Activated B cell treated with CpG ODN at 0.5 μM for 24 hours (primary cell): ENCODE measurements at regions not wholly inside any gene's neighbourhood (a gene's known extent, or its start where the extent isn't known, plus 50 kb on each side); places are given as distances from the start of the nearest gene placed in this dataset.

ENCODE experiments used
- ATAC-seq: fragments of 200-7000 bp; cut with Tn5 transposase; one replicate; pipeline ENCODE4 v1.10.0; 2021; ENCODE audit warnings: low read depth, mild to moderate bottlenecking, moderate library complexity
- CTCF ChIA-PET: fragments of 350-600 bp; sonication (Branson Sonifier 250); formaldehyde crosslinking; loops from one replicate; lab custom pipeline; 2021; ENCODE audit warnings: antibody characterized with exemption; lab: Charles Lee
- POLR2A ChIA-PET: fragments of 350-600 bp; sonication (Branson Sonifier 250); formaldehyde crosslinking; loops from one replicate; lab custom pipeline; 2021; ENCODE audit warnings: antibody characterized with exemption; lab: Charles Lee
- DNase-seq: peaks from one replicate; pipeline ENCODE4 v3.0.0; 2022
- H3K27ac Mint-ChIP-seq: one replicate; pipeline ENCODE4 v1.8.0; 2020; ENCODE audit warnings: mixed read lengths
- H3K27me3 Mint-ChIP-seq: one replicate; pipeline ENCODE4 v1.8.0; 2021; ENCODE audit warnings: mixed read lengths
- H3K36me3 Mint-ChIP-seq: one replicate; pipeline ENCODE4 v1.8.0; 2021; ENCODE audit warnings: low read depth, mixed read lengths
- H3K4me1 Mint-ChIP-seq: one replicate; pipeline ENCODE4 v1.8.0; 2021; ENCODE audit warnings: mixed read lengths
- H3K4me3 Mint-ChIP-seq: one replicate; pipeline ENCODE4 v1.8.0; 2020; ENCODE audit warnings: mild to moderate bottlenecking, mixed read lengths
- H3K9me3 Mint-ChIP-seq: one replicate; pipeline ENCODE4 v1.8.0; 2020; ENCODE audit warnings: mixed read lengths
- intact Hi-C: fragments of 100-400 bp; cut with micrococcal nuclease; formaldehyde crosslinking; loops from one replicate; pipeline ENCODE4 v1.15.1; 2024
- TF ChIP-seq, protein P1 (sequence below): fragments of 200-600 bp; IDR thresholded peaks from one replicate; pipeline ENCODE4 v1.8.0; 2022; ENCODE audit warnings: antibody characterized with exemption, mild to moderate bottlenecking

DNA sequence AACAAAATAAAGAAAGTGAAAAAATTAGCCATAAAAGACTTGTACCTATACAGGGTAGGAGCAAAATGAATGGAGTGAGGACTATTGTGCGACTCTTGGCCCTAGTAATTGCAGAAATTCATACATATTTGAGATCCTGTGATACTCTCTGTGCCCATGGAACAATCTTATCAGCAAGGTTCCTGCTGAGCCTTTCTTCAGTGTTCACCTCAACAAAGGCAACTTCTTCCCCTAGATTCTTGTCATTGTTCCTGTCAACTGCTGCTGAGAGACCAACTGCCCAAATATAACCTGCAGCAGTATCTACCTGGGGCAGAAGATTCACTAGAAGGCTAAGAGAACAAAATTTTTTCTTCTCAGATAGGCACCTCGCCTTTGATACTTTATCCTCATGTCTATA is 187.4 kb downstream of the NEBL start:
- CTCF ChIA-PET: no interaction called here
- TF ChIP-seq, protein P1, sequence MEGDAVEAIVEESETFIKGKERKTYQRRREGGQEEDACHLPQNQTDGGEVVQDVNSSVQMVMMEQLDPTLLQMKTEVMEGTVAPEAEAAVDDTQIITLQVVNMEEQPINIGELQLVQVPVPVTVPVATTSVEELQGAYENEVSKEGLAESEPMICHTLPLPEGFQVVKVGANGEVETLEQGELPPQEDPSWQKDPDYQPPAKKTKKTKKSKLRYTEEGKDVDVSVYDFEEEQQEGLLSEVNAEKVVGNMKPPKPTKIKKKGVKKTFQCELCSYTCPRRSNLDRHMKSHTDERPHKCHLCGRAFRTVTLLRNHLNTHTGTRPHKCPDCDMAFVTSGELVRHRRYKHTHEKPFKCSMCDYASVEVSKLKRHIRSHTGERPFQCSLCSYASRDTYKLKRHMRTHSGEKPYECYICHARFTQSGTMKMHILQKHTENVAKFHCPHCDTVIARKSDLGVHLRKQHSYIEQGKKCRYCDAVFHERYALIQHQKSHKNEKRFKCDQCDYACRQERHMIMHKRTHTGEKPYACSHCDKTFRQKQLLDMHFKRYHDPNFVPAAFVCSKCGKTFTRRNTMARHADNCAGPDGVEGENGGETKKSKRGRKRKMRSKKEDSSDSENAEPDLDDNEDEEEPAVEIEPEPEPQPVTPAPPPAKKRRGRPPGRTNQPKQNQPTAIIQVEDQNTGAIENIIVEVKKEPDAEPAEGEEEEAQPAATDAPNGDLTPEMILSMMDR: no peak
- Mint-ChIP-seq H3K36me3 (no peaks in the 10 kb centered on the region), H3K9me3 (peaks cover 9% of the 10 kb centered on the region), H3K27ac (no peak overlapping the region), H3K4me1 (no peaks in the 10 kb centered on the region), H3K27me3 (no peaks in the 10 kb centered on the region), H3K4me3 (no peak overlapping the region)
- POLR2A ChIA-PET: no interaction called here
- intact Hi-C loops: no loop called here
- no peak for ATAC-seq
- no peak for DNase-seq

DNA sequence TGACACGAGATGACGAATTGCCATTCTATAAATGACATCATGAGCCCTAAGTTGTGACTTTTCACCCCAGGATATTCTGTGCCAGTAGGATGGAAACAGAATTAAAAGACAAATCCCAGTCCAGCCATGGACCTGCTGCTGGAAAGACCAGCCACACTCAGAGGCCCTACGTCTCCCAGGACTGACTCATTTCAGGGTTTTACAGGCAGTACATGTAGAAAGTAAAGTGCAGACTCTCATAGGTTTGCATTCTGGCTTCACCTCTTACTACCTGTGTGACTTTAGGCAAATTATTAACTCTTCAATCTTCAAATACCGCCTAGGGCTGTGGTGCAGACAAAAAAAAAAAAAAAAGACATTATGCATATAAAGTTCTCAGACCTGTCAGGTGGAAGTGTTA is 188.8 kb downstream of the NEBL start:
- no peak overlapping the region for H3K27ac Mint-ChIP-seq
- no peak overlapping the region for H3K4me3 Mint-ChIP-seq
- ChIA-PET CTCF (no interaction called here), POLR2A (no interaction called here)
- no peaks in the 10 kb centered on the region for H3K27me3 Mint-ChIP-seq
- DNase-seq: no peak
- TF ChIP-seq, protein P1: no peak
- H3K36me3 Mint-ChIP-seq: no peaks in the 10 kb centered on the region
- no peak for ATAC-seq
- no peaks in the 10 kb centered on the region for H3K4me1 Mint-ChIP-seq
- H3K9me3 Mint-ChIP-seq: peaks cover 9% of the 10 kb centered on the region
- intact Hi-C loops: no loop called here

DNA sequence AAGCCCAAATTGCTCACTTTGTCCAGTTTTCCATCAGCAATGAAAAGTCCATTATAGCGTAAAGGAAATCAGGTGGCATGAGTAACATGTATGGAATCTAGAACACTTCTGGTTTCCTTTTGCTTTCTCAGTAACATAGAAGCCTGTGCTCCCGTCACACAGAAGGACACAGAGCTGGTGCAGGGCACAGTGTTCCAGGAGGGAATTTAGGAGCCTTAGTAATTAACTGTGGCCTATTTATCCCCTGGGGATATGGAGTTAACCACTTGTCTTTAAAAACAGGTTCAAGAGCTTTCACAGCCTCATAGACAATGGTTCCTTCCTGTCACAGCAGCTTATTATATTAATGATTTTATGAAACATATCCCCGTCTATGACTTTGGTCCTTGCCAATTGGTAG is 189.9 kb downstream of the NEBL start:
- no peak for DNase-seq
- ATAC-seq: no peak
- intact Hi-C loops: no loop called here
- H3K9me3 Mint-ChIP-seq: peaks cover 7% of the 10 kb centered on the region
- no peaks in the 10 kb centered on the region for H3K4me1 Mint-ChIP-seq
- ChIA-PET POLR2A (no interaction called here), CTCF (no interaction called here)
- H3K4me3 Mint-ChIP-seq: no peak overlapping the region
- H3K27ac Mint-ChIP-seq: no peak overlapping the region
- H3K27me3 Mint-ChIP-seq: no peaks in the 10 kb centered on the region
- TF ChIP-seq, protein P1: no peak
- no peaks in the 10 kb centered on the region for H3K36me3 Mint-ChIP-seq

DNA sequence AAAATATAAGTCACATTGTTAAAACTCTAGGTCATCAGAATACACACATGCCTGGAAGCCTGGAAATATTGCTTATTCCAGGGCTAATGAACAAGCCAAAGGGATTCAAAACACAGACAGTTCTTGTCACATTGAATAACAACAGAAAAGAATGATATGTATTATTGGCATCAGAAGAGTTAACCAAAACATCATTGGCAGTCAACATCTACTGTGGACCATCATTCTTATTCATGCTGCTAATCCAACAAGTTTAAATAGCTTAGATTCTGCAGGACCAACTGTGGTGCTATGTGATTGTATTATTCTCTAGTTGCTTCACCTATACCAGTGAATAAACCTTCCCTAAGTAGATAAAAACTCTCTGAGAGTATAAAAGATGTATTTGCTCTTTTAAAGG is 198.3 kb downstream of the NEBL start:
- intact Hi-C loops: no loop called here
- no peak overlapping the region for H3K4me3 Mint-ChIP-seq
- peaks cover 16% of the 10 kb centered on the region for H3K9me3 Mint-ChIP-seq
- no peaks in the 10 kb centered on the region for H3K27me3 Mint-ChIP-seq
- DNase-seq (no peak), ATAC-seq (no peak)
- TF ChIP-seq, protein P1: no peak
- no peaks in the 10 kb centered on the region for H3K4me1 Mint-ChIP-seq
- POLR2A ChIA-PET: no interaction called here
- CTCF ChIA-PET: no interaction called here
- no peaks in the 10 kb centered on the region for H3K36me3 Mint-ChIP-seq
- no peak overlapping the region for H3K27ac Mint-ChIP-seq

DNA sequence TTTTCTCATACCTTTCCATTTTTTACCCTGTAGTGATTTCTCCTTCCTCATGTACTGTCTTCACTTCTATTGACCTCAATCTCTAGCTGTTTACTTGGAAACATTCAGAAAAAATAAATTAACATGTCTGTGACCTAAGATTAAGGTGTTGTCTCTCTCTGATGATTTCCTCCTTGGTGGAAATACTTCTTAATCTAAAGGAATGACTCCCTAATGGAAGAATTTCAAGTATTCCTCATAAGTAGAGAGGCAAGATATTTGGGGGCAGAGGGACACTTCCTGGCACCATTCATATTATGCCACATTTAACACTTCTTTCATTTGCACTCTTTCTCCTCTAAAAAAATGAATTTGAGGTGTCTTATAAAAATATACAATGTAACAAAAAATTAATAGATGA is 202.8 kb downstream of the NEBL start:
- TF ChIP-seq, protein P1: no peak
- Mint-ChIP-seq H3K4me3 (no peak overlapping the region), H3K27me3 (no peaks in the 10 kb centered on the region), H3K4me1 (no peaks in the 10 kb centered on the region), H3K9me3 (peaks cover 7% of the 10 kb centered on the region), H3K27ac (no peak overlapping the region), H3K36me3 (no peaks in the 10 kb centered on the region)
- intact Hi-C loops: no loop called here
- ATAC-seq (no peak), DNase-seq (no peak)
- POLR2A ChIA-PET: no interaction called here
- CTCF ChIA-PET: no interaction called here
